Keratinocyte (primary cell): ENCODE measurements at regions not wholly inside any gene's neighbourhood (a gene's known extent, or its start where the extent isn't known, plus 50 kb on each side); places are given as distances from the start of the nearest gene placed in this dataset.

Source experiments
- DNase-seq: peaks from one replicate; pipeline ENCODE4 v3.0.0-alpha.2; 2011; ENCODE audit warnings: low read depth, missing footprints, low spot score
- FAIRE-seq: peaks from 2 replicates; lab custom pipeline; 2011; peaks lifted over from hg19 to GRCh38; lab: Jason Lieb, UNC
- H2AFZ ChIP-seq: 2 replicates; pipeline ENCODE4 v1.6.0; 2012; ENCODE audit warnings: low read length, control low read depth, inconsistent platforms; ENCODE audit not compliant: control insufficient read depth
- H3K27ac ChIP-seq: 2 replicates; pipeline ENCODE4 v1.5.1; 2011; ENCODE audit warnings: low read length; ENCODE audit not compliant: control insufficient read depth, insufficient read depth
- H3K27me3 ChIP-seq: 3 replicates; pipeline ENCODE4 v1.6.0; 2011; ENCODE audit warnings: low read length; ENCODE audit not compliant: control insufficient read depth, insufficient read depth; ENCODE audit errors: extremely low read depth
- H3K36me3 ChIP-seq, 2 experiments: 2 replicates in 1 of 2; 3 replicates in 1 of 2; pipeline ENCODE4 v1.5.1; 2011; ENCODE audit warnings: low read length in 2 of 2, mild to moderate bottlenecking in 1 of 2; ENCODE audit not compliant: control insufficient read depth in 2 of 2, insufficient read depth in 2 of 2; ENCODE audit errors: extremely low read depth in 1 of 2
- H3K4me1 ChIP-seq: 3 replicates; pipeline ENCODE4 v1.5.1; 2011; ENCODE audit warnings: low read length; ENCODE audit not compliant: control insufficient read depth, insufficient read depth; ENCODE audit errors: extremely low read depth
- H3K4me2 ChIP-seq: 3 replicates; pipeline ENCODE4 v1.6.0; 2011; ENCODE audit warnings: low read depth, low read length; ENCODE audit not compliant: control insufficient read depth, insufficient read depth; ENCODE audit errors: extremely low read depth
- H3K4me3 ChIP-seq, 3 experiments: fragments of 200-600 bp in 1 of 3; sonication (generic) in 1 of 3; 2 replicates in 2 of 3; 3 replicates in 1 of 3; pipeline ENCODE4 v1.5.1; 2011 to 2016; ENCODE audit warnings: low read length in 3 of 3, mild to moderate bottlenecking in 3 of 3, control low read depth in 2 of 3, inconsistent platforms in 1 of 3, low read depth in 1 of 3, mixed read lengths in 1 of 3, mixed run types in 1 of 3, moderate library complexity in 1 of 3; ENCODE audit not compliant: control insufficient read depth in 2 of 3, insufficient read depth in 2 of 3; ENCODE audit errors: extremely low read depth in 1 of 3
- H3K79me2 ChIP-seq: 2 replicates; pipeline ENCODE4 v1.6.0; 2012; ENCODE audit warnings: low read length; ENCODE audit not compliant: control insufficient read depth, insufficient read depth
- H3K9ac ChIP-seq: 3 replicates; pipeline ENCODE4 v1.6.0; 2011; ENCODE audit warnings: low read length; ENCODE audit not compliant: control insufficient read depth, insufficient read depth; ENCODE audit errors: extremely low read depth
- H3K9me1 ChIP-seq: 3 replicates; pipeline ENCODE4 v1.6.0; 2011; ENCODE audit warnings: low read length; ENCODE audit not compliant: control insufficient read depth, insufficient read depth; ENCODE audit errors: extremely low read depth
- H3K9me3 ChIP-seq: 2 replicates; pipeline ENCODE4 v1.5.1; 2012; ENCODE audit warnings: low read depth, low read length; ENCODE audit not compliant: control insufficient read depth
- H4K20me1 ChIP-seq: 3 replicates; pipeline ENCODE4 v1.6.0; 2011; ENCODE audit warnings: low read length; ENCODE audit not compliant: control insufficient read depth, insufficient read depth; ENCODE audit errors: extremely low read depth
- EZH2 ChIP-seq: IDR thresholded peaks from one replicate; pipeline ENCODE4 v1.6.1; 2012; ENCODE audit warnings: inconsistent platforms, mild to moderate bottlenecking, low read length, moderate library complexity
- dilution Hi-C: fragments of 300-500 bp; cut with MboI; formaldehyde crosslinking; loops from one replicate; pipeline ENCODE4 v1.7.0; 2020; ENCODE audit warnings: low sequenced_read_pairs; ENCODE audit not compliant: extremely low pct_ligation_motif_present
- TF ChIP-seq, protein P1 (sequence below), 3 experiments: IDR thresholded peaks in 1 of 3; conservative IDR thresholded peaks in 1 of 3; optimal IDR thresholded peaks in 1 of 3; 2 replicates in 2 of 3; 3 replicates in 1 of 3; pipeline versions ENCODE3 to v1.5.1; 2011; ENCODE audit warnings: low read length in 3 of 3, mild to moderate bottlenecking in 3 of 3, moderate library complexity in 2 of 3, control low read depth in 1 of 3, inconsistent platforms in 1 of 3; ENCODE audit not compliant: insufficient read depth in 2 of 3; ENCODE audit errors: extremely low read depth in 1 of 3

DNA sequence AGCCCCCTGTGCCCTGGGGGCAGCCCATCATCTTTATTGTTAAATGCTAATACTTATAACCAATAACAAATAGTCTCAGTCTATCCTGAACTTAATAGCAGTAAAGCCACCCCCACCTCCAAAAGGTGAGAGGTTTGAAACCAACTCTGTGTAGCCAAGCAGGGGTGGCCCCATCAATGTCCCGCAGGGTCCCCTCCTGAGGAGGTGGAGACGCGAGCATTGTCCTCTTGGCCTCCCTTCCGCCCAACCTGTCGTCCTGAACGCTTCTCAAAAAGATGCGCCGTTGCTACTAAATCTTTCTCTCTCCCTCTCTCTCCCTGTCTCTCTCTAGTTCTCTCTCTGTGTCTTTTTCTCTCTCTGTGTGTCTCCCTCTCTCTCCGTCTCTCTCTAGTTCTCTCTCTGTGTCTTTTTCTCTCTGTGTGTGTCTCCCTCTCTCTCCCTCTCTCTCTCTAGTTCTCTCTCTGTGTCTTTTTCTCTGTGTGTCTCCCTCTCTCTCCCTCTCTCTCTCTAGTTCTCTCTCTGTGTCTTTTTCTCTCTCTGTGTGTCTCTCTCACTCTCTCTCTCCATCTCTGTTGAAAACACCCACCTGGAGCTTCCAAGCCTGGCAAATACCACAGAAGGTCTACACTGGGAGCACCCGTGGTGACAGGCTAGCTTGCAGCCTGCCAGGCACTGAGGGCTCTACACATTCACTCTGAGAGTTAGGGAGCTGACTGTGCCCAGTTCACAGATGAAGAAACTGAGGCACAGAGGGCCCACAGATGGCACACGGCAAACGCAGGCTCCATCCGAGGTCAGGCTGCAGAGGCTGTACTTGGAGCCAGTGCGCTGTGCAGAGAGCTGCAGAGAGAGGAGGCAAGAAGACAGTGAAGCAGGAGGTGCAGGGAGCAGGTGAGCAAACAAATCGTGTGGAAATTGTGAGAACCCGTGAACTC lies 185.9 kb downstream of the C16orf95 start:
- Histone ChIP-seq H3K9me1 (no peaks in the 10 kb centered on the region), H3K27ac (no peak overlapping the region), H3K4me1 (peaks cover 12% of the 10 kb centered on the region), H3K36me3 (no peaks in the 10 kb centered on the region), H3K4me3 (no peak overlapping the region), H3K4me2 (no peak overlapping the region), H4K20me1 (no peaks in the 10 kb centered on the region), H3K27me3 (peaks cover 5% of the 10 kb centered on the region), H3K79me2 (no peaks in the 10 kb centered on the region), H3K9me3 (no peaks in the 10 kb centered on the region), H2AFZ (no peak overlapping the region), H3K9ac (no peak overlapping the region)
- FAIRE-seq, result no peak
- TF ChIP-seq EZH2, result no peak
- no peak for DNase-seq
- dilution Hi-C loops, result no loop called here

DNA sequence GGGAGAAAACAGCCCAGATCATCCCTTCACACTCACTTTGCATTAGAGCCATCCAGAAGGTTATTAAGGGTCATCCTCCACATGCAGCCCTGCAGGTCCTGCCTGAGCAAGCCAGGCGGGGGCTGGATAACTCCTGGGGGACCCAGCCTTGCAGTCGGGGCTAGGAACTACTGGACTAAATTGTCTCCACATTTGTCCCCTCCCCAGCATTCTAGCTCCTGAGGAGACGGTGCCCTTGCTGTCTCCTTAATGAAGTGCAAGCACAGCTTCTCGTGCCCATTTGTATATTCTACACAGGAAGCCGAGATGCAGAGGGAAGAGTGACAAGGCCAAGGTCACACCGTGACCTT lies 185.2 kb downstream of the C16orf95 start:
- Histone ChIP-seq H3K79me2 (no peaks in the 10 kb centered on the region), H3K4me1 (peaks cover 6% of the 10 kb centered on the region), H3K27me3 (peaks cover 2% of the 10 kb centered on the region), H2AFZ (no peak overlapping the region), H3K4me2 (no peak overlapping the region), H4K20me1 (no peaks in the 10 kb centered on the region), H3K9ac (no peak overlapping the region), H3K27ac (no peak overlapping the region), H3K4me3 (no peak overlapping the region), H3K9me3 (no peaks in the 10 kb centered on the region), H3K36me3 (no peaks in the 10 kb centered on the region), H3K9me1 (no peaks in the 10 kb centered on the region)
- TF ChIP-seq EZH2, result no peak
- TF ChIP-seq, protein P1, sequence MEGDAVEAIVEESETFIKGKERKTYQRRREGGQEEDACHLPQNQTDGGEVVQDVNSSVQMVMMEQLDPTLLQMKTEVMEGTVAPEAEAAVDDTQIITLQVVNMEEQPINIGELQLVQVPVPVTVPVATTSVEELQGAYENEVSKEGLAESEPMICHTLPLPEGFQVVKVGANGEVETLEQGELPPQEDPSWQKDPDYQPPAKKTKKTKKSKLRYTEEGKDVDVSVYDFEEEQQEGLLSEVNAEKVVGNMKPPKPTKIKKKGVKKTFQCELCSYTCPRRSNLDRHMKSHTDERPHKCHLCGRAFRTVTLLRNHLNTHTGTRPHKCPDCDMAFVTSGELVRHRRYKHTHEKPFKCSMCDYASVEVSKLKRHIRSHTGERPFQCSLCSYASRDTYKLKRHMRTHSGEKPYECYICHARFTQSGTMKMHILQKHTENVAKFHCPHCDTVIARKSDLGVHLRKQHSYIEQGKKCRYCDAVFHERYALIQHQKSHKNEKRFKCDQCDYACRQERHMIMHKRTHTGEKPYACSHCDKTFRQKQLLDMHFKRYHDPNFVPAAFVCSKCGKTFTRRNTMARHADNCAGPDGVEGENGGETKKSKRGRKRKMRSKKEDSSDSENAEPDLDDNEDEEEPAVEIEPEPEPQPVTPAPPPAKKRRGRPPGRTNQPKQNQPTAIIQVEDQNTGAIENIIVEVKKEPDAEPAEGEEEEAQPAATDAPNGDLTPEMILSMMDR (optimal IDR thresholded peaks at IDR 0.05 in 1 of 3, IDR thresholded peaks at IDR 0.05 in 1 of 3, conservative IDR thresholded peaks at IDR 0.05 in 1 of 3; ENCODE audit: extremely low read depth in 1 of 3, insufficient read depth in 2 of 3, low read length in 3 of 3), result no peak
- dilution Hi-C loops, result no loop called here
- FAIRE-seq (no peak), DNase-seq (no peak)
